GM19468 (cell line): ENCODE measurements at regions not wholly inside any gene's neighbourhood (a gene's known extent, or its start where the extent isn't known, plus 50 kb on each side); places are given as distances from the start of the nearest gene placed in this dataset.
"Not testable (repeated sequence)": the region's sequence is repeated elsewhere in the genome, so short reads cannot be mapped to it uniquely, and the experiment has no call there.

Experiments used
- ATAC-seq: cut with Tn5 transposase; IDR thresholded peaks from one replicate; pipeline ENCODE4 v1.9.1; 2021; ENCODE audit warnings: mild to moderate bottlenecking, moderate library complexity, moderate number of reproducible peaks; ENCODE audit not compliant: unreplicated experiment; ENCODE audit errors: extremely low read depth

DNA sequence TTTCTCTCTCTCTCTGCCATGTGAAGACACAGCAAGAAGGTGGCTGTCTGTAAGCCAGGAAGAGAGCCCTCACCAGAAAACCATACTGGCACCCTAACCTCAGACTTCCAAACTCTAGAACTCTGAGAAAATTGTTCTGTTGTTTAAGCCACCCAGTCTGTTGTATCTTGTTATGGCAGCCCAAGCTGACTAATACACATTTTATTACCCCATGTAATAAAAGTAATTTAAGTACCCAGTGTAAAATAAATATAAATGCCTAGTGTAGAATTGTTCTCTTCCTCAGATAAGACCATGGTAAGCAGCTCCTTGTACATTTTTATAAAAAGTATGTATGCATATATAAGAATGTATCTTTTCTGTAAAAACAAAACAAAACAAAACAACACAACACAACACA lies 119.7 kb downstream of the DTL start:
- ATAC-seq = no peak

DNA sequence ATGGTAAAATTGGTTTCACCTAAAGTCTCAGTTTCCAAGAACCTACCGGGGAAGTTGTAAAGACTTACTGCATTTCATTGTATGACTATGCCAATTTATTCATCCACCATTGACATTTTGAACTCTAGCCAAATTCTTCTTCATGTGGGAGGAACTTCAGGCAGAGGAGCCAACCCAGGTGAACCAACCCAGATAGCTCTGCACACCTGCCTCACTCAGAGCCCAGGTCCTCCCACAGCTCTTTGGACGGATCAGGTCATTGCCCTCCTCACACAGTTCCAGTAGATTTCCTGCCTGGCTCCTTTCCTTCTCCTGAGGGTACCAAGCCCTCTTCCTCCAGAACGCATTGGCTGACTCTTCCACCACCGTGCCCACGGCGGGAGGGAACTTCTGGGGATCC lies 121.7 kb downstream of the DTL start:
- ATAC-seq = no peak

DNA sequence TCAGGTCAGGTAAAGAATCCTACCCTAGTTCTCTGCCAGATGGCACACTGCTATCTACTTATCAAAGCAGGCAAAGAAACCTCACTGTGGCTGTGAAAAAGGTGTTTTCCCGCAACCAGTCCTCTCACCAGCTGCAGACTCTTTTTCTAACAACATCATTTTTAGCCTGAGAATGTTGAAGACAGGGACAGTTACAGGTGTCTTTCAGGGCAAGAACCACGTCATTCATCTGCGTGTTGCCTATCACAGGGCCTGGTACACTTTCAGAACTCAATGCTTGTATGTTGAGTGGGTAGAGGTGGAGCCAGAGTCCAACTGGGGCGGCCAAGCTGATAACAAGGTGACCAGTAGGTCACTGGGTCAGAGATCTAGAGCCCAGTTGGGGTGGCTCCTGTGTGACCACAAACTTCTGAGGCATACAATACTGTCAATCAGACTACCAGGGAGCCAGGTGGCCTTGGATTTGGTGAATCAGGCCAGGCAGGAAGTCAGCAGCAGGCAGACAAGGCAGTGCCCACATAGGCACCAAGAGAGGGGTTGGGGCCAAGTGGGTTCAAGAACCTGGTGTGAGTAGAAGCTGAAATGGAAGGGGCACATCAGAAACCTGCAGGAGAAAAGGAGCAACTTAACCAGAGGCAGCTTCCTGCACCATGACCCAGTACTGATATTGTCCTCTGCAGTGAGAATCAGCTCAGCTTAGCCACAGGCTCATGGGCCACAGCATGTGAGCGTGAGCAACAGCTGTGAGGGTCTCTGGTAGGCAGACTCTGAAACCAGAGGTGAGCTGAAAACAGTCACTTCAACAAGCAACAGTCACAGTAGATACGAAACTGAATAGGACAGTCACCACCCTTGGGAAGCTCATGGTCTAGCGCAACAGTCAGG lies 123.6 kb downstream of the DTL start:
- peak; percentile 25 for ATAC-seq

DNA sequence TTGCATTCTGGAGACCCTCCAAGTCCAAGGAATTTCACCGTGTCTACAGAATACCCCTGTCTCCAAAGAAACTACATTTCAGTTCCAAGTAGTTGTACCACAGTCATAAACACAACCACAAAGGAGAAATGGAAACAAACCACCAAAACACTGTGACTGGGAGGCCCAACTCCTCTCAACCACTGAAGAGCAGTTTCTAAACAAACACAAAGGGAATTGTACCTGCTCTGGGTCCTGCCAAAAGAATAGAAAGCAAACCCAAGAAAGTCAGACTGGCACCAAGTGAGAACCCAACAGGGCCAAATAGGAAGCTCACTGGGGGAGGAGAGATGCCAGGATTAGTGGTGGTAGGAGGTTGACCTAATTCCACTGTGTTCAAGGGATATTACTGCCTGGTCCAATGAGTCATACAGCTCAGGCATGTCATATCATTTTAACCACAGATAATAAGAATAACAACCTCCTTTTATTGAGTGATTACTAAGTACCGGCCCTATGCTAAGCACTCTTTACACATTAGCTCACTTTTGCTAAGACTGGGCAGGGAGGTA lies 123.9 kb upstream of the PPP2R5A start:
- ATAC-seq = no peak

DNA sequence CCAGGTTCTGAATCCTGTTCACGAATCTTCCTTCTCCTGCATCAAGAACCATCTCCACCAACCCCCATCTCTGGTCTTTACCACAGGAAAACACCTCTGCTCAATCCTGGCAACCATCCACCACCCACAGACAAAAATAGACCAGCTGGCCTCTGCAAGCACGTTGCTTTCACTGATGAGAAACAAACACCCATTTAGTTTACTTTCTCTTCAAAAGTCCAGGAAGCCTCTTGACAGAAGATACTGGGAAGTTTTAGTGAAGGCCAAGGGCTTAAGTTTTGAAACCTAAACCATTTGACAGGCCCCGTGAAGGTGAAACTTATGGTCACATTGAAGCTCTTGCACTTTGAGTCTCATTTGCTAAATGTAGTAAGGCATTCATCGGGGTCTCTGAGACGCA lies 122.6 kb upstream of the PPP2R5A start:
- ATAC-seq = no peak

DNA sequence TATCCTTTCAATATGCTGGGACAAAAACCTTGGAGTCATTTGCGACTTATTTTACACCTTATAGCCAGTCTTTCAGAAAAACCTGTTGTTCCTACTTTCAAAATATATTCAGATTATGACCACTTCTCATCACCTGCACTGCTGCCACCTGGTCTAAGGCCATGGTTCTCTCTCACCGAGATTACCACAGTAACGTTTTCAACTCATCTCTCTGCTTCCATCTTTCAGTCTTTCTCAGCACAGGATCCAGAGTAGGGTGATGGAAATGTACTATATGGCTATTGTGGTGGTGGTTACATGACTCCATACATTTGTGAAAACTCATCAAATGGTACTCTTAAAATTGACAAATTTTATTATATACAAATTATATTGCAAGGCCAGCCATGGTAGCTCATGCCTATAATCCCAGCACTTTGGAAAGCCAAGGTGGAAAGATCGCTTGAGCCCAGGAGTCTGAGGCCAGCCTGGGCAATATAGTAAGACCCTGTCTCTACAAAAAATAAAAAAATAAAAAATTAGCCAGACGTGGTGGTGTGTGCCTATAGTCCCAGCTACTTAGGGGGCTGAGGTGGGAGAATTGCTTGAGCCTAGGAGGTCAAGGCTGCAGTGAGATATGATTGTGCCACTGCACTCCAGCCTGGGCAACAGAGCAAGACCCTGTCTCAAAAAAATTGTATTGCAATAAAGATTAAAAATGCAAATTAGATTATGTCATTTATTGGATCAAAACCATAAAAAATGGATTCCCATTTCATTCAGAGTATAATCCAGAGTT lies 120.9 kb upstream of the PPP2R5A start:
- no peak for ATAC-seq

DNA sequence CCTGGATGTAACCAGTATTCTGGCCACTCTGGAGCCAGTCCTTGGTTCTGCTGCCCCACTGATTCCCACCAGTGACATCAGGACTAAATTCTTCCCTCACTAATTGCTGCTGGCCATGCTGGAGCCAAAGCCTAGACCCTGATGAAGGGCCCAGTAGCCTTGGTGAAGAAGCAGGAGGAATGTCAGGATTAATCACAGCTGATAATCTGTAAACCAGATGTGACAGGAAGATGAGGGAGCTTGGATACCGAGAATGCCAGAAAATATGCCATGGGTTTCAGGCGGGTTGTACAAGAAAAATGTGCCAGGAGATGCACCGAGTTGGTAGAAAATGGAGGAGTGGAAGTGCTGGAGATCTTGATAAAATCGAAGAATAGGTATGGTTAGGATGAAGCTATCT lies 119.0 kb upstream of the PPP2R5A start:
- no peak for ATAC-seq

DNA sequence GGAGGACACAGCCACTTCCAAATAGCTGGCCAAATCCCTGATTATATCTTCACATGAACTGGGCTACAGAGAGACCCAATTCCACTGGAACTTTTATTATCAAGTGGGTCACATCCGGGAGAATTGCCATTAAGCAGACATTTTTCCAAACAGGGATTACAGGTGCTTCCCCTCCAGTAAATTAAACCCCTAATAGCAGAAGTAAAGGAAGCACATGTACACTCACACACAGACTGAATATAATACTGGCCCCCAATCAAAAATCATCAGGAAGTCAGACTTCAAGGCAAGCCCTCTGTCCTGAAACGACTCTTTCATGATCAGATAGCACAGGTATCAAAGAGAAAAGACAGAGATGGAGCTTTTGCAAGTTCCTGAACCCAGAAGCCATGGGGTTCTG lies 118.6 kb upstream of the PPP2R5A start:
- no peak for ATAC-seq

DNA sequence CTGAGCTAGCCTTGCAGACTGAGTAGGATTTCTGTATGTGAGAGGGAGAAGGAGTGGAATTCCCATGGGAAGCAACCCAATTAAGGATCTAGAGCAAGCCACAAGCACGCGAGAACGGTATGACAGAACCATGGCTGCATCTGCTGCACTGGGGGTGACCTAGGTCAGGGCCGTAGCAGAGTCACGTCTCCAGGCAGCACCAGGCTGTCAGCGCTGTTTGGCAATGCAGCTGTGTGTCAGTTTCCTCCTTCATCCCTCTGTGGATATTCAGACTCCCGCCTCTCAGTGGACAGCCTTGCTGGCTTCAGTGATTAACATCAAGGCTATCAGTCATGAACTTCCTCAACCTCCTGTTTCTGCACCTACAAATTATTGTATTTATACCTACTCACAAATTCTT lies 118.1 kb upstream of the PPP2R5A start:
- ATAC-seq = no peak

DNA sequence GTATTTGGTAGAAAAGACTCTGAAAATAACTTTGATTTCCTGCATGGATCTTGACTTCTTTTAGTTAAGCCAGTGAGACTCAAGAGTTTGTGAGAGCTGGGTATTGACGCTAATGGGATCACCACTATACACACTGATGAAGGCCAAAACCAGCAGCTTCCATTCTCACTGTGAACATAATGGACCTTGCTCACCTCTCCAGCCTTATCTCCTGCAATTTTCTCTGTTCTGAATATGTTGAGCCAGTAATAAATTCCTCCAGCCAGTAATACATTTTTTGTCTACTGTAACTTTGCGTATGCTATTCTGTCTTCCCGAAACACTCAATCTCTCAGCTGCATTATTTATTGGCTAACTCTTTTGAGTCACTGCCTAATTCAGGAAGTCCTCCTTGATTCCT lies 111.6 kb upstream of the PPP2R5A start:
- ATAC-seq = no peak

DNA sequence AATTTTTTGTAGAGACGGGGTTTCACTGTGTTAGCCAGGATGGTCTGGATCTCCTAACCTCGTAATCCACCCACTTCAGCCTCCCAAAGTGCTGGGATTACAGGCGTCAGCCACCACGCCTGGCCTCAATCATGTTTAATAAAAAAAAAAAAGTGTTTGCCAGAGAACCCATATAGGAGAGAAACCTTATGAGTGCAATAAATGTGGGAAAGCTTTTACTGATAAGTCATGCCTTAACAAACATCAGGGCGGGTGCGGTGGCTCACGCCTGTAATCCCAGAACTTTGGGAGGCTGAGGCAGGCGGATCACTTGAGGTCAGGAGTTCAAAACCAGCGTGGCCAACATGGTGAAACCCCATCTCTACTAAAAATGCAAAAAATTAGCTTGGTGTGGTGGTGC lies 110.9 kb upstream of the PPP2R5A start:
- ATAC-seq = not testable (repeated sequence)

DNA sequence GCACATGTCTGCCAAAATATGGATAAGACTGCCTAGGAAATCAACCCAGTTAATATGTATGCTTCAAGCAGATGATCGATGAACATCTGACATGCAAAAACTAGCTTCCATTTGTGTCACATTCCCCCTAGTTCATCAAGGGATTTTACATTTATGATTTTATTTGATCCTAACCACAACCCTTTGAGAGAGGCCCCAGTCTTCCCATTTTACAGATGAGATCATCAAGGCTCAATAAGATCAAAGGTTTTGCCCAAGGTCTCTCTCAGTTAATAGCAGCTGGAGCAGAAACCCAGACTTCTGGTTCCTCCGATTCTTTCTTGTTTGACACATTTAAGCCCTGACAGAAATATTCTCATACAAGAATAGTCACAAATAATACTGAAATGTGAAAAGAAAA lies 107.7 kb upstream of the PPP2R5A start:
- no peak for ATAC-seq

DNA sequence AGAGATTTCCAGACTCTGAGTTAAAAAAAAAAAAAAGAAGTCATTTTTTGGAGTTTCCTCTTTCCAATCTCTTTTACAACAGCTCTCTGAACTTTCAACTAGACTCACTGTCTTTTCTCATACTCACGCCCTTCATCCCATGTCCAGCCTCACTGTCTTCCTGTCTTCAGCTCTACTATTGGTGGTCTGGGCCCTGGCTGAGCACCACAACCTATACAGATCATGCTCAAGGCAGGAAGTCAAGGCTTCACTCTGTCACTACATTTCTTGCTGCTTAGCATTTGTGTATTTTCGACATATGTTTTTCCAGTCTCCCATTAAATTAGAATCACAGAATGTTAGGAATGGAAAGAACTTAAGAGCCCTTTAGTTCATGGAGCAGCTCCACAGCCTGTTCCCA lies 106.4 kb upstream of the PPP2R5A start:
- ATAC-seq = no peak

DNA sequence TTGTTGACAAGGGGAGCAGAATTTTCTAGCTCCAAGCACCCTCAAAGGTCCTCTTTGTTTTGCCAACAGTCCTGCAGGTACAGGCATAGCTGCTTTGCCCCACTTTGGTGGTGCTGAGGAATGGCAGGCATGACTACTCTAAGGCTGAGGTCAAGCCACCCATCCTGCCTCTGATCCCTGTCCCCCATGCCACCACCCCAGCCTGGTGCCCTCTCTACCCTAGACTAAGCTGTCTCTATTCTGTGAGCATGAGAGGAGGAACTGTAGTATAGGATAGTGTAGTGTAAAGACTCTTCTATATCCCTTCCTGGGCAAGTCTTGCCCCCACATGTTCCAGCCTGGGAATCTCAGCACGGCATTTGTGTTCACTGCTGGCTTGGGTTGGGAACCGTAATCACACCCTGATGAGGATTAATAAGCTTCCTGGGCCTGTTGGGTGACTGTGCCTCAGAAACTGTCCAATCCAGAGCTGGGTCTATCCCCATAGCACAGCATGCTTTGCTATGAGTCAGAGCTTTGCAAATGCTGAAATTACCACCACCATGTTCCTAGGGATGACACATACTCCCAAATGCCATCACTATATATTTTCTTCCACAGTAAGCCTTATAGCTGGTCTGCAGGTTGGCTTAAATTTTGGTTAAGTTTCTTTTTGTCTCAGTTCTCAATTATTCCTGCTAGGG lies 105.7 kb upstream of the PPP2R5A start:
- ATAC-seq = no peak

DNA sequence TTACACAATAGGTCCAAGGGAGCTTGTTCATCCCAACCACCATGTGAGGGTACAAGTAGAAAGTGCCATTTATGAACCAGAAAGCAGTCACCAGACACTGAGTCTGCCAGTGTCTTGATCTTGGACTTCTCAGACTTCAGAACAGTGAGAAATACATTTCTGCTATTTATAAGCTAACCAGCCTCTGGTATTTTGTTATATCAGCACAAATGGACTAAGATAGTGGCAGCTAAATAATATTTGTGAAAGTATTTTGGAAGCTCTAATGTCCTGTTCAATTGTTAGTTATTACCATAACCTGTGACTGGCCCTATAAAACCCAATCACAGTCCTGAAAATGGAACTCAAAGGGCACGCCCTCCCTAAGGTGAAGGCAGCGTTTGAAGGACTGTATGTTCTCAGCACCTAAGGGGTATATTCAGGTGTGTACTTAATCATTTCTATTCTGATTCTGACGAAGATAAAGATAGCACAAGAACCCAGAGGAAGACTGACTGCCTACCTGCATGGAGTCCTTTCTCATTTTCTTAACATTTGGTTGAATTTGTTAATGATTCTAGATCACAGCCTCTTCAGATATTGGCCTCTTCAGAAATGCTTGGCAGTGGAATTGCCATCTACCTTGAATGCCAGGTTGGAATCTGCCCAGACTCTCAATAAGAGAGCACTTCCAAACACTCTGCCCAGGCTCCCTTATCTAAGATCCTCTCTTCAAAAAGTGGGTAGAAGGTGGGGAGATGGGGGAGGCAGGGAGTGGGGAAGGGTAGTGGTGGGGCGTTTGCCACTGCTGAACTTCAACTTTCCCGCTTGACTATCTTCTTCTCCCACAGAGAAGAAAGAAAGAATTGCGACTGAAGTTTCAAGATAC lies 104.0 kb upstream of the PPP2R5A start:
- no peak for ATAC-seq

DNA sequence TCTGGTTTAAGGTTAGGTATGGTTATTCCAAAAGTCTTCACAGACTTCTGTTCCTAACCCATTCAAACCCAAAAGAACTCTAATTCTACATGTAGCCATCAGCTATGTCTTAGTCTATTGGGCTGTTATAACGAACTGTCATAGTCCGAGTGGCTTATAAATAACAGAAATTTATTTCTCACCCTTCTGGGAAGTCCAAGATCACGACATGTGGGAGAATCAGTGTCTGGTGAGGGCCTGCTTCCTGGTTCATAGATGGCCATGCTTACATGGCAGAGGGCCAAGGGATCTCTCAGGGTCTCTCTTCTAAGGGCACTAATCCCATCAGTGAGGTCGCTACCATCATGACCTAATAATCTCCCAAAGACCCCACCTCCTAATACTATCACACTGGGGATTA lies 103.0 kb upstream of the PPP2R5A start:
- ATAC-seq = no peak

DNA sequence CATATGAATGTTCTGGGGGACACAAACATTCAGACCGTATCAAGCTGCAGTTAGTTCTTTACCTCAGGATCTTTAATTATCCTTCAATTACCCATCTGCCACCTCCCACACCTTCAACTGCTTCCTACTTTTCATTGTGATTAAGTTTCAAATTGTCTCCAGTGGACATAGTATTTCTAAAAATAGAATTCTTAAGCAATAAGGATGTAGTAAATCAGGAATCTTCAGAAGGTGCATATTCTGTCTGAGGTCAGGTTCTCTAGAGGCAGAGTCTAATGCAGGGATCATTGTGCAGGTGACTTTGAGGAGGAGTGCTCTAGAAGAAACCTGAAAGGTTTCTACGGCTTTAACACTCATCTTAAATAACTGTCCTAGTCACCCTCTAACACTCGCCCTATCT lies 102.6 kb upstream of the PPP2R5A start:
- ATAC-seq = no peak

DNA sequence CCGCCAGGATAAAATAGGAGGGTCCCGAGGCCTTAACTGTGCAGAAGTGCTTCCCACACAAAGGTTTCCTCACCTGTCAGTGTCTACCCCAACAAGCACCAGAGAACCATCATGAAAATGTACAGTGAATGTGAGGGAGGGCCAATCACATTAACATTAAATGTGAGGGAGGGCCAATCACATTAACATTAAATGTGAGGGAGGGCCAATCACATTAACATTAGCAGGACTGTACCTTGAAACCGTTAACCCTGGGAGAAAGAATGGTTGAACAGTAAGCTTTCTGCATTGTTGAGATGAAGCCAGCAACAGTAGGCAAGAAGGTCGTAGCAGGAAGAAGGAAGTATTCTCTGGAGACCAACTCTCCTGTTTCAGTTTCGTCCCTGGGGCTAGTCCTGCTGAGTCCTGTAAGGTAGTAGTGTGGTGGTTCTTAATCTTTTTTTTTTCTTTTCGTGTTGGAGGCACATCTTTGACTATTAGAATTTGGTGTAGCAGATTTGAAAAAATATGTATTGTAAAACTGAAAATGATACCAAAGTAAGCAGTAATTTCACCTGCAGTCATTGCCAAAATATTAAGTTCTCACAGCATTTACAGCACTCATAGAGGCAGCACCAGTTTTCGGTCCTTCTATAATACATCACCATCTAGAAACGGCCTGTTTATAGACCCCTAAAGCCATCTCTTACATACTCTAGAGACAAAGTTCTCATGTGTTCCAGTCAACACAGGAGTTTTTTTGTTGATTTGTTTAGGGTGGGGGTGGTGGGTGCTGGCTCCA lies 98.6 kb upstream of the PPP2R5A start:
- peak; percentile 95 for ATAC-seq
